Right lobe of liver (tissue), 4 donors: ENCODE measurements at regions not wholly inside any gene's neighbourhood (a gene's known extent, or its start where the extent isn't known, plus 50 kb on each side); places are given as distances from the start of the nearest gene placed in this dataset.

Experiments used
- POLR2A ChIP-seq: fragments of 450-650 bp; IDR thresholded peaks from one replicate; pipeline ENCODE4 v1.6.1; 2017; ENCODE audit warnings: antibody characterized with exemption, mild to moderate bottlenecking
- TF ChIP-seq, protein P1 (sequence below), 4 donors: fragments of 200-600 bp in 3 of 4; fragments of 450-650 bp in 1 of 4; IDR thresholded peaks; one replicate each; pipeline versions ENCODE4 v1.5.1 to v1.8.0; 2016 to 2022; ENCODE audit warnings: antibody characterized with exemption in 4 of 4, mild to moderate bottlenecking in 2 of 4
- donor health status: DM: no; HTN: no; CAD: no.
- donor health status: DM: no; HTN: no; CAD: no.
- donor health status: DM: no; HTN: yes; CAD: no.

GRCh38 chr10:8507156-8507555, 452.7 kb downstream of the GATA3 start:
- TF ChIP-seq, protein P1, sequence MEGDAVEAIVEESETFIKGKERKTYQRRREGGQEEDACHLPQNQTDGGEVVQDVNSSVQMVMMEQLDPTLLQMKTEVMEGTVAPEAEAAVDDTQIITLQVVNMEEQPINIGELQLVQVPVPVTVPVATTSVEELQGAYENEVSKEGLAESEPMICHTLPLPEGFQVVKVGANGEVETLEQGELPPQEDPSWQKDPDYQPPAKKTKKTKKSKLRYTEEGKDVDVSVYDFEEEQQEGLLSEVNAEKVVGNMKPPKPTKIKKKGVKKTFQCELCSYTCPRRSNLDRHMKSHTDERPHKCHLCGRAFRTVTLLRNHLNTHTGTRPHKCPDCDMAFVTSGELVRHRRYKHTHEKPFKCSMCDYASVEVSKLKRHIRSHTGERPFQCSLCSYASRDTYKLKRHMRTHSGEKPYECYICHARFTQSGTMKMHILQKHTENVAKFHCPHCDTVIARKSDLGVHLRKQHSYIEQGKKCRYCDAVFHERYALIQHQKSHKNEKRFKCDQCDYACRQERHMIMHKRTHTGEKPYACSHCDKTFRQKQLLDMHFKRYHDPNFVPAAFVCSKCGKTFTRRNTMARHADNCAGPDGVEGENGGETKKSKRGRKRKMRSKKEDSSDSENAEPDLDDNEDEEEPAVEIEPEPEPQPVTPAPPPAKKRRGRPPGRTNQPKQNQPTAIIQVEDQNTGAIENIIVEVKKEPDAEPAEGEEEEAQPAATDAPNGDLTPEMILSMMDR (IDR thresholded peaks at IDR 0.05) = no peak
- no peak for TF ChIP-seq POLR2A
